AG08396 (cell line): ENCODE measurements at regions not wholly inside any gene's neighbourhood (a gene's known extent, or its start where the extent isn't known, plus 50 kb on each side); places are given as distances from the start of the nearest gene placed in this dataset.

ENCODE experiments used
- DNase-seq: peaks from one replicate; pipeline ENCODE4 v3.0.0; 2012; ENCODE audit warnings: low spot score, mixed read lengths

GRCh38 chr2:59920961-59921360 is 632.5 kb downstream of the BCL11A start:
- DNase-seq = no peak

GRCh38 chr2:59920307-59920706 is 633.1 kb downstream of the BCL11A start:
- DNase-seq = no peak

GRCh38 chr2:59919579-59919978 is 633.9 kb downstream of the BCL11A start:
- no peak for DNase-seq

- DNase-seq = no peak
These were observed 641.4 kb downstream of the BCL11A start for GRCh38 chr2:59912042-59912441.

GRCh38 chr2:59910166-59910565 is 643.3 kb downstream of the BCL11A start:
- no peak for DNase-seq

GRCh38 chr2:59909147-59909546 is 644.3 kb downstream of the BCL11A start:
- no peak for DNase-seq

- no peak for DNase-seq
These were observed 647.7 kb downstream of the BCL11A start for GRCh38 chr2:59905731-59906130.

- DNase-seq = no peak
These were observed 649.4 kb downstream of the BCL11A start for GRCh38 chr2:59903994-59904544.

- DNase-seq = no peak
These were observed 652.6 kb downstream of the BCL11A start for GRCh38 chr2:59900728-59901452.

- DNase-seq = no peak
These were observed 653.8 kb downstream of the BCL11A start for GRCh38 chr2:59899692-59900091.

- DNase-seq = no peak
These were observed 656.8 kb downstream of the BCL11A start for GRCh38 chr2:59896499-59897245.

- no peak for DNase-seq
These were observed 659.8 kb downstream of the BCL11A start for GRCh38 chr2:59893612-59894011.

GRCh38 chr2:59892398-59892797 is 661.1 kb downstream of the BCL11A start:
- DNase-seq = no peak

- no peak for DNase-seq
These were observed 664.1 kb downstream of the BCL11A start for GRCh38 chr2:59889305-59889704.

- no peak for DNase-seq
These were observed 664.7 kb downstream of the BCL11A start for GRCh38 chr2:59888706-59889105.

GRCh38 chr2:59888015-59888414 is 665.4 kb downstream of the BCL11A start:
- no peak for DNase-seq

GRCh38 chr2:59887366-59887765 is 666.1 kb downstream of the BCL11A start:
- no peak for DNase-seq

GRCh38 chr2:59886759-59887158 is 666.7 kb downstream of the BCL11A start:
- DNase-seq = no peak

- DNase-seq = no peak
These were observed 667.9 kb downstream of the BCL11A start for GRCh38 chr2:59885541-59885940.

GRCh38 chr2:59884166-59884565 is 669.3 kb downstream of the BCL11A start:
- DNase-seq = no peak

- no peak for DNase-seq
These were observed 670.6 kb downstream of the BCL11A start for GRCh38 chr2:59882822-59883221.

GRCh38 chr2:59882279-59882678 is 671.2 kb downstream of the BCL11A start:
- DNase-seq = no peak

GRCh38 chr2:59881218-59881617 is 672.2 kb downstream of the BCL11A start:
- no peak for DNase-seq
